ENCODE measurements at regions not wholly inside any gene's neighbourhood (a gene's known extent, or its start where the extent isn't known, plus 50 kb on each side); places are given as distances from the start of the nearest gene placed in this dataset.

DNA sequence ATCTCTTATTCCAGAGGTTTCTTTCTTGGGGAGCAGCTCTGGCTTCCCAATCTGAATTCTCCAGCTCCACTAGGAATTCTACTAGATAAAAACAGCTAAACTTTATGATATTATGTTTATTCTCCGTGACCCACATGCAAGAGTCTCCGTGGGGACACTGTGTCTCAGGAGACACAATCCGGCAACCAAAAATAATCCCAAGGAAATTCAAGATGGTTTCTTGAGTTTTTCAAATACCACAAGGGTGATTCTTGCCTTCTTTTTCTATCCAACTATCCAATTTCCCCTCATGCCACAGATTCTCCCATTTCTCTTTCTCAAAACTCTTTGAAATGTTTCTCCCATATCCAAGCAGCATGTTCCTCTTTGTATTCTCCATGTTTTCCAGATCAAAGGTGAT lies 103.1 kb downstream of the FAS start:
- DNase-seq: no peak

DNA sequence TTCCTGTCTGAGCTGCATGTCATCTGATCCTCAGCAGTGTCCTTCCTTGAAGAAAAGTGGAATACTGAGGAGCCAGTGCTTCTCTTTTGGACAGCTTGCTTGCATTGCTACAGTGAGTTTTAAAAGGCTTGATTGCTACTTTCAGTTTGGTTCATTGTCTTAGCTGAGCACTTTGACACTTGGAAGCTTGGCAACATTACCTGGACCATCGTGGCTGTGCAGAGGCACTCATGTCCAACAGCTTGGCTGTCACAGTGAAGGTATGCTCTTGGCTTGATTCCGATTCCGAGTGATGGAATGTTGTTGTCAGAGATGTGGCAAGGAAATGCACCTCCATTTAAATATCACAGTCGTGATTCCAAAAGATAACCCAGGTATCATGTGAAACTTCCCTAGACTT lies 102.4 kb downstream of the FAS start:
- no peak for DNase-seq

DNA sequence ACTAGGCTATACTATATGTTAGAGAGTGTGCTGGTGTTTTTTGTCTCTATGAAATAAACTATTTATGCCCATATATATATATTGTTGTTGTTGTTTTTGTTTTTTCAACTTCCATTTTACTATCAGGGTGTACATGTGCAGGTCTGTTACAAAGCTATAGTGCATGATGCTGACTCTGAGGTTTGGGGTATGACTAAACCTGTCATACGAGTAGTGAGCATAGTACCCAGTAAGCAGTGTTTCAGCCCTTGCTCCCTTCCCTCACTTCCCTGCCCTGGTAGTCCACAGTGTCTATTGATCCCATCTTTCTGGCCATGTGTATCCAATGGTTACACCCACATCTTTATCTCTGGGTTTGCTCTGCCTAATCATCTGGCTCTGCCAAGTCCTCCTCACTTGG lies 101.8 kb downstream of the FAS start:
- no peak for DNase-seq

DNA sequence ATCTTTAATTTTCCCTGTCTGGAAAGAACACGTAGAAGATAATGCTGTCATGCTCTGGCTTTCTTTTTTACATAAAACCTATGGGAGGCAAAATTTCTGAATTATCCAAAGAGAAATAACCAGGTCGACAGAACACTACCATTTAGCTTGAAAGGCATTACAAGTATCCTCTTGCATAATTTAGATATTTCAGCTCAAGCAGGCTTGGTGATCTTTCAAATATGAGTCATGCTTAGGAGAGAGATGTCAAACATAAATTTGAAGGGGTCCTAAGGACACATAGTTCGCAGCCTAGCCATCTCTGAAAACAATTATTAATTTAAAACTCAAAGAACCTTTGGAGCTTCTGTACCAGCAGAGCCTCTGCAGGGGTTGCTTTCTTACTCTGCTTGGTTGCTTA lies 100.9 kb downstream of the FAS start:
- no peak for DNase-seq

DNA sequence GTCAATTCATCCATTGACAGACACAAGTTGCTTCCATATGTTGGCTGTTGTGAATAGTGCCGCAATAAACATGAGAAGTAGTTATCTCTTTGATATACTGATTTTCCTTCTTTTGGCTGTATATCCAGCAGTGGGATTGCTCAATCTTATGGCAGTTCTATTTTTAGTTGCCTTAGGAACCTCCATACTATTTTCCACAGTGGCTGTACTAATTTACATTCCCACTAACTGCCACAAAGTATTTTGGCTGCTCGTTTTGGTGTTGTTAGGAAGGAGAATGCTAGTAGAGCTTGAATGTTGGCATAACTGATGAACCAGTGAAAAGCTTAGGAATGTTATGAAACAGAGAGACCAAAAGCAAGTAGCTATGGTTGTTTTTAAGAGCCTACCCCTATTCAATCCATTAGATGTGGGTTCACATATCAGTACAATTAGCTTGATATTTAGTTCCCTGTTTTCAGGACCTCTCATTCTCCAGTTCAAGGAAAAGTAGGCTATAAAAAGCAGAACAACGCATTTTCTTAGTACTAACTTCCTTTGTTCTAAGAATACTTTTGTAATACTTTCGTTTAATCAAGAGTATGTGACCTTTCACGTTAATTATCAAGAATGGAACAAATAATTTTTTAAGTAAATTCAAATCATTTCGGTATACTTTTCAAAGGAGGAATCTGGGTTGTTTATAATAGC lies 100.3 kb downstream of the FAS start:
- no peak for DNase-seq

DNA sequence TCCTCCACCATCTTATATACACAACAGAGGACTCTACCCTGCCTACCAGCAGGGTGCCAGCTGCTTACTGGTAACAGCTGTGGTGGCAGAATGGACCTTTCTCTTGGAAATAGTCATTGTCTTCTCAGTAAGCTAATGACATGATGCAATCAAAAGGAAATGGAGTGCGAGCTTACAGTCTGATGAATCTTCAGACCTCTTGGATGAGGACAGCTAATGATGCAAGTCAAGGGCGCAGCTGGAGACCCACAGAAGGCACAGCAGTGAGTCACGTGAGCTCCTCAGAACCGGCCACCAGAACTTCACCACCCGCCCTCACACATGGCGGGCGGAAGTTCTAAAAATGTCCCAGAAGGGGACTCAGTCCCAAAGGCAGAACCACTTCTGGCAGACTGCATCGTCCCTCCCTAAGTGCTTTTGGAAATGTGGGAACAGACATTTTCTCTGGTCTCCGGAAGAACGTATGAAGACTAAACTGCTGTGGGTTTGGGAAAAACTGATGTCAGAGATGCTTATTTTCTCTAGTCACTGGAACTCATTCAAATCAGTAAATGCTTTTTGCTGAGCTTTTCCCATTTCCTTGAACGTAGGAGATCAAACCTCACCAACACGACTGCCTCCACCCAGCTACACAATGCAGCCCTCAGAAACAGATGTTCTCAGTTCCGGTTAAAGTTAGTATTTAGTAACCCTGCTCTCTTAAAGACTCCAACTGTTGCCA lies 96.4 kb downstream of the FAS start:
- peak in 1 of 2 donors; percentile 53 for DNase-seq

DNA sequence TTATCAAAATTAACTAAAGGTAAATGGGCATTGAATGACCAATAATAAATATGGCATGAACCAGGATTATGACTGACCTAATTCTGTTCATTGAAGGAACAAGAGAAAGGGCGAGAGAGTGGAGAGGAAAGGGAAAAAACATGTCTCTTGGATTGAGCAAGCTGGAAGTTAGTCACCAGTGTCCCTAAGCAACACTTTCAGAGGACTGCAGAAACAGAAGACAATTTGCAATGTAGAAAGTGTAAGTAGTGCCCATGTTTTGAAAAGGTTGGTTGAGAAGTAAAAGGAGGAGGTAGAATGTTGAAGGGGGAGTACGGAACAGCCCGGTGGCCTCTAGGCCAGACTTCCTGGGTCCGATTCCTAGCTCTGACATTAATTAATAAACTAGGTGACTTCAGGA lies 94.6 kb downstream of the FAS start:
- DNase-seq: peak in 1 of 2 donors; percentile 7

DNA sequence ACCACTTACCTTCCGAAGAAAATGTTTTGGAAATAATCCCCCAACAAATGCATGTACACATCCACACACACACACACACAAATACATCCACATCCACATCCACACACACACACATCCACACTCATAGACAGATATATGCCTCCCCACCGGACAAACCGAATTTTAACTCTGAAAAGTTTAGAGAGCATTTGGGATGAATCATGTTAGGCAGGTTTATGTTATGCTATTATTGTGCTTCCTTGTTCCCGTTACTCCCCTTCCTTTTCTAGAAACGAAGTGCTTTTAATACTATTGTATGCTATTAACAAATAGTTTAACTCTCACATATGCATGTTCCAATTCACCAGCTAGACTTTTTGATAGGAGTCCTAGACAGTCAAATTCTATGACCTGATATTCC lies 91.5 kb downstream of the FAS start:
- no peak for DNase-seq

DNA sequence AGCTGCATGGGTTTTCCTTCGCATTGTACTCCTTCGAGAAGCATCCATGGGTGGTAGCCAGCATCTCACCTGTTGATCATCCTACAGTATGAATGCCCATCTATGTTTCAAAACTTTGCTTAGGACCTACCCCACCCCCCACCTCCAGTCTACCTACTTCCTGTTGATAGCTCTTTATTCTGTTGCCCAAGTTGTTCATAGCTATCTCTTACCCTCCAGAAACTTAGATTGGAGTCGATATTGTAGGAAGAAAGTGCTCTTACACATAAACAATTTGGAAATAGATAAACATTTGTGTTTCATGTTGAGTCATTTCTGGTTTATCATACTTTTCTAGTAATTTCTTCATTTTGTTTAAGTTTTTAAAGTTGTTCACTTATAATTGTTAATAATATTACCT lies 90.1 kb downstream of the FAS start:
- DNase-seq: no peak

DNA sequence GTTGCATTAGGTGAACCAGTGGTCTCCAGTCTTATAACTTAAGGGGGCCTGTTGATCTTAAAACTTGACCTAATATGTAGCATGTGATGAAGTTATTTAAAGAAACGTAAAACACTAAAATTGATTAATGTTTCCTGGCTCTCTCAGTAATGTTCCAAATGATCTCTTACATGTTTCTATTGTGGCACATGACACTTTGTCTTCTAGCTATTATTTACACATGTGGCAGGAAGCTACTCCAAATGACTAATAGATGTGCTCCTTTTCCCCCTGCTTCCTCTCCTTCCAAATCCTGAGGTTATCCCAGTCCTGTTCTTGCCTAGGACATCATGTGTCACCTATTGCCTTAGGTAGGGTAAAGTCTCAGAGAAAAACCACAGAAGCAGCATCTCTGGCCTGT lies 89.4 kb downstream of the FAS start:
- no peak for DNase-seq

DNA sequence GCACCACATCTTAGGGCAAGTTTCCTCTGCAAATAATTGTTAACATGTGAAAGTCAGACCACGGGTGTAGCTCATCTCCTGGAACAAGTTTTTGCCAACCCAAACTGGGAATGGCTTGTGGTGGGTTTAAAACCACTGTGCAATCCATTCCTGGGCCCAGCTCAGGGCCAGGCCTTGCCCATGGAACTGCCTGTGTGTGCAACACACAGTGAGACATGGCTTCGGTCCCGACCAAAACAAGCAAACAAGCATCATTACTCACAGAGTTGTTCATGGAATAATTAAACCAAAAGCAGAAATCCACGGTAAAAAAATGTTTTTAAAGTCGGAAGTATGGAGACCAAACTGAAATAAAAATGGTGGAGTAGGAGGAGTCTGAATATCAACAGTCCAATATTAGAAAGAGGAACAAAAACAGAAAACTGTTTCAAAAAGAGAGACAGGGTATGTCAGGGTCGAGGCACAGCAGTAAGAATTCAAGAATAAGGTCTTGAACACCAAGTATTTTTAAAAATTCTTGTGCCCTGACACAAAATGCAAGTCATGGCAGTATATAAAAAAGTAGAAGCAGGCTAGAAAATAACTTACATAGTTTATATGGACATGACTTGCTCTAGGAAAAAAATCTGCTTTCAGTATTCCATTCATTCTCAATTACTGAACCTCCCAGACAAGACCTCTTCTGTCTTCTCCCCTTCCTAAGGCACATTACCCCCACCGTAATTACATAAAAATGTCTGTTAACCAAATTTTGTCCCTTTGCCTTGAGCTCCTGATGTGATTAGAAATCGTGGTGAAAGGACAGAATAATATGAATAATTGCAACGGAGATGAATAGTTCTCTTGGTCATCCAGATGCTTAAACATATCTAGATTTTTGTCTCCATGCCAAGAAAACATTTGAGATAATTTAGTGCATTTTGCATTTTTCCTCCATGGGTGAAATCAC lies 88.4 kb downstream of the FAS start:
- DNase-seq: no peak

DNA sequence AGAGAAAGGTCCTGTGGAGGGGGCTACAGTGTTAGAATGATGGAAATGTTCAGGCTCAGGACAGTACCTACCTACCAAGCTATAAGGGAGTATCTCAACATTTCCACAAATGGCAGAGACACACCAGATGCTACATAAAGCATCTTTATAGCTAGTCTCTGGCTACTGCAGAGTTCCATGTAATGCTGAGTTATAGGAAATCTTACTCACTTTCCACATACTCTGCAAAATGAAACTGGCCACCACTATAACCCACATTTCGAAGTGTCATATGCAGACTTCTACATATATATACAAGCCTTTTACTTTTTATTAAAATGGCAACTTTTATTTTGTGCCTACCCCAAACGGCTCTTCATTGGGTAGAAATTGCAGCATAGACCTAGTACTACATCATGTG lies 85.5 kb downstream of the FAS start:
- DNase-seq: no peak

DNA sequence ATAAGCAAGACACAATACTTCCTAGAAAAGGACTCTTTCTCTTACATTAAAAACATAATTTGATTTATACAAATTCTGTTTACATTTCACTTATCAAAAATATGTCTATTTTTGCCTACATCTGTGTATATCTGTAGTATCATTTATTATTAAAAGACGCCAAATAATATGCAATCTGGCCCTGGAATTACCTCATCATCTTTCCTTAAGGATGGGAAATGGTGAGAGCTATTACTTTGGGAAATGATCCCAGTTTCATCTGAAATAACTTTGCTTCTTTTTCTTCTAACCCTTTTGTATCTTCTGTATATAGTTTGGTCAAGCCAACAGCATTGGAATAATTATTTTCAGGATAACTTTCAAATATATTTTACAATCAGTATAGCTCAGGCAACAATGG lies 85.0 kb downstream of the FAS start:
- no peak for DNase-seq

DNA sequence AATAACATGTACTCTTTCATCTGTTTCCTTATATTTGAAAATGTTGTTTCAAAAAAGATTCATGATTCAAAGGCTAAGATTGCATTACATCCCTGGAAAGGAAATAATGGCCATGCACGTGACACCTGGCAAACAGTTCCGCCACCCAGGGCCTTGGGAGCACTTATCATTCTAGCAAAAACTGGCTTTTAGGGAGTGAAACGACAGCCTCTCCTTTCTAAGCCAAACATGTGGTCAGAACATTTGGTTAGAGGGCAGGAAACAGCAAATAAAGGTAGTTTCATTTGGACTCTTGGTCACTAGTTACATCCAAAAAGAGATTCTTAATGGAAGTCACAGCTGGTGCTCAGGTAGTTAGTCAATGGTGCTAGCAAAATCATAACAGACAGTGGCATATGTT lies 83.5 kb downstream of the FAS start:
- DNase-seq: no peak

DNA sequence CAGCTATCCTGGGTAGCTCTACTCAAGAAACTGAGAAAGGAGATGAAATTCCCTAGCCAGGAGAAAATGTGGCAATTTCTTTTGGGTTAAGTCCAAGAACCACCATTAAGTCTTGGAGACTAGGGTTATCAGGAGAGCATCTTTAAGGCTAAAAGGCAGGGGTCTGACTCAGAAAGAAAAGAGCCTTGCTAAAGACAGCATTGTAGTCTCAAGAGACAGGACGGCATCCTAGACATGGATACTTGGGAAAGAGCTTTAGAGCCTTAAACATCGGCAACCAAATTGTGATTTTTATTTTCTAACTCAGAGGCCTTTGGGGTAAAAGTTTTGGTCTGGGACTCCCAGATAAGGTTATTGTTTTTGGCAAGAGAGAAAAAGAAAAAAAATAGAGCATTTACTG lies 83.1 kb downstream of the FAS start:
- DNase-seq: no peak

DNA sequence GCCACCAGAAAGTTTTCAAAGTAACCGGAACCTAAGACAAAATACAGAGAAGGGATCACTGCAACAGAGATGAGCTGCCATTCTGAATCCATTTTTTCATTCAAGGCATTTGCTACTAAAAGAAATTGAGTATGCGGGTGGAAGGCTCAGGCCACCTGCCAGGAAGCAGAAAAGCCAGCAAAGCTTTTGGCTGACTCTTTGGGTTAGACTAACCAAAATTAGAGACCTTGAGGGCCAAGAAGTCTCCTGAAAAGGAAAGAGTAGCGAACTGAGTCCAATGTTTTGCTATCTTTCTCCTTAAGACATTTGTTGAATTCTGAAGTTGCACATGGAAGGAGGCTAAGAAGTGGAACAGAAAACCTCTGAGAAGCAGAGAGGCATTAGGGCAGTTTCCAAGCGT lies 79.0 kb downstream of the FAS start:
- no peak for DNase-seq
